HG03432 (cell line): ENCODE measurements at regions not wholly inside any gene's neighbourhood (a gene's known extent, or its start where the extent isn't known, plus 50 kb on each side); places are given as distances from the start of the nearest gene placed in this dataset.
"Not testable (repeated sequence)": the region's sequence is repeated elsewhere in the genome, so short reads cannot be mapped to it uniquely, and the experiment has no call there.

Source experiments
- ATAC-seq: cut with Tn5 transposase; IDR thresholded peaks from one replicate; pipeline ENCODE4 v1.9.1; 2021; ENCODE audit warnings: mild to moderate bottlenecking, moderate library complexity; ENCODE audit not compliant: unreplicated experiment

GRCh38 chr2:77831898-77832297, 309.7 kb upstream of the LRRTM4 start:
- no peak for ATAC-seq

DNA sequence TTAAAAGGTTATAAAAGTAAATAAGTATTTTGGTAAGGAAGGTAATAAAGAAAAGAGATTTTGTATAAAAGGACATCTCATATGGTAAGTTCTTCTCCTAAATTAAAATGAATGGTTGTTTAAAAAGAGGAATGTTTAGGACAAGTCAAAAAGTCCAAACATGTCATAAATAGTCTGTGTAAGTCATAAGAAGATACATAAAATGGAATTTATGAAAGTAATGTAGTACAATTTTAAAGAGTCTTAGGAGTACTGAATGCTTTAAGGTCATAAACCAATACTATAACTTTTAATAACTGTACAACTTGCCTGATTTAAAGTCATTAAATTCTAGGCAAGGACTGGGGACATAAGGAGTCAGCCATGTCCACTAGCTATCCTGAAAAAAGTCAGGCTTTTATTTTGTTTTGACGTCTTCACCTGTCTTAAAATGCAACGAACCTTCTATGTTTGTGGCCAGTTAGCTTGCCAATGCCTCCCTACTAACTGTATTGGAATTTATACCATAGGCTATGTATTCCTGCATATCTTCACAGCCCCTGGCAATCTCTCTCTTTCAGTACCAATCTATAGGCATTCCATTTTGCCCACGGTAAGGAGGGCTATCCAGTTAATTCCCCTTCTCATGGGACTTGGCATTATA, 312.3 kb upstream of the LRRTM4 start:
- ATAC-seq = no peak

GRCh38 chr2:77838441-77838840, 316.3 kb upstream of the LRRTM4 start:
- ATAC-seq = no peak

GRCh38 chr2:77839102-77839501, 316.9 kb upstream of the LRRTM4 start:
- peak; percentile 84 for ATAC-seq

DNA sequence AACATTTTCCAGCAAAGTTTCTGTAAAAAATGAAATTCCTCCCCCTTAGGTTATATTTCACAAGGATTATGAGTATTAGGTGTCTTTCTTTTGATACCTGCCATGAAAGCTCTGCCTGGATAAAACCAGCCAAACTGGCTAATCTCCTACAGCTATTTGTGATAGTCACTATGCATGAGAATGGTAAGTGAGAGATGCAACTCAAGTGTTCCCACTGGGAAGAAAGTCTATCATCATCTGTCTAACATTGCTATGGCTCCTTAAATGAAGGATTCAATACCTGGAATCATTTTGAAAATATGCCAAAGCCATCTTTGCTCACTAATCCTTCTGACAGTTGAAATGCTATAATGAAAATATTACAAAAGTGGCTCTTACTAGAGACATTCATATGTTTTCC, 339.9 kb upstream of the LRRTM4 start:
- no peak for ATAC-seq

DNA sequence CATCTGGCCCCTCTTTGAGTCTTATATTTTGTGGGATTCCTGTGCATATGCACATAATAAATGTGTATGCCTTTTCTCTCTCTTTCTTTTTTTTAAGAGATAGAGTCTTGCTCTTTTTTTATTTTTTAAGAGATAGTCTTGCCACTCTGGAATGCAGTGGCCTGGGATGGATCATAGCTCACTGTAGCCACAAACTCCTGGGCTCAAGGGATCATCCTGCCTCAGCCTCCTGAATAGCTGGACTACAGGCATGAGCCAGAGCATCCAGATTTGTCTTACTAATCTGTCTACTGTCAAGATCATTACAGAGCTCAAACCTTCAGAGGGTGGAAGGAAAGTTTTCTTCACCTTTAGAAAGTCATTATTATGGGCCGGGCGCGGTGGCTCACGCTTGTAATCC, 342.2 kb upstream of the LRRTM4 start:
- no peak for ATAC-seq

DNA sequence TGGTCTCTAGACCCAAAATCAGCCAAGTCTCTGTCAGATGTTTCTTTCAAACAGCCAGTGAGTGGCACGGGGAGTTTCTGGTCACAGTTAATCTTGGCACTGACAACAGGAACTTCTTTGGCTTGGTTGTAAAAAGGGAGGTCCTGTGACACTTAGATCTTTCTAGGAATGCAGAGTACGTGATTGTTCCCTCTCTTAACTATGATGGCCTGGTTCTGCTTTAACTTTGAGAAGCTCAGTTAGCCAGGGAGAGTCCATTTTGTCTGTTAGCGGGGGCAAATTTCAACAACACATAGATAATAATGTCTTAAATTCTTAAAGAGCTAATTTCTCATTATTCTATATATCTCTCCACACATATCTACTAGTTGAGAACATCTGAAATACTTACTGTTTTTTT, 344.5 kb upstream of the LRRTM4 start:
- no peak for ATAC-seq

- ATAC-seq = no peak
Measured at GRCh38 chr2:77867146-77867545, 345.0 kb upstream of the LRRTM4 start.

DNA sequence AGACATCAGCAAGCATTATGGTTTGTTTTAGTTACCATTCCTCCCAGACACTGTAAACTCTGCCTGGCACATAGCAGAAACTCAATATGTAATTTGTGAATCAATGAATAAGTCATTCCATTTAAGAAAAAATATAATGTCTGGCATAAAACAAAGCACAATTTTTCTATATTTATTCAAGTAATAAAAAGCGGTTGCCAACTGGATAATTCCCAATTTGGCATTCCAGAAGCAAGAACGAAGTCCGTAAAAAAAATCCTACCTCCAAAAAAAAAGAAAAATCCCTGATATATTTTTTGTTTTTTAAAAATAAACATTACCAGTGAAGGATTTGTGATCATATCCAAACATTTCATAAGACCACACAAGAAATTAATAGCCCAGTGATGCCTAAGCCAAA, 351.3 kb upstream of the LRRTM4 start:
- ATAC-seq = no peak

- not testable (repeated sequence) for ATAC-seq
Measured at GRCh38 chr2:77900211-77900610, 378.0 kb upstream of the LRRTM4 start.

DNA sequence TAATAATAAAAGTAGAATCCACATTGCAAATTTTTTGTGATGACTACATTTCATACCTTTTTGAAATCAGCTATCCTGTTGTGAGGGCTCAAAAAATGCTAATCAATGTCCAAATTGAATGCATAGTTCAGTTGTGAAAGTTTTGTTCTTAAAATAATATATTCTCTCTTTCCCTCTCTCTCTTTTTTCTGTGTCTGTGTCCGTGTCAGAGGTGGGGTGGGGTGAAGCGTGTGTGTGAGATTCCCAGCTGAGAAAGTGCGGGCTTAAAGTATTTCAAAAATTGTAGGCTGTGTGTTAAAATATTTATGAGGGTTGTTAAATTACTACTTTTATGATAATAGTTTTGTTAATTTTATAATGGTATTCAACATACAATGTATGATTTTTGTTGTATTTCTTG, 388.0 kb upstream of the LRRTM4 start:
- no peak for ATAC-seq

DNA sequence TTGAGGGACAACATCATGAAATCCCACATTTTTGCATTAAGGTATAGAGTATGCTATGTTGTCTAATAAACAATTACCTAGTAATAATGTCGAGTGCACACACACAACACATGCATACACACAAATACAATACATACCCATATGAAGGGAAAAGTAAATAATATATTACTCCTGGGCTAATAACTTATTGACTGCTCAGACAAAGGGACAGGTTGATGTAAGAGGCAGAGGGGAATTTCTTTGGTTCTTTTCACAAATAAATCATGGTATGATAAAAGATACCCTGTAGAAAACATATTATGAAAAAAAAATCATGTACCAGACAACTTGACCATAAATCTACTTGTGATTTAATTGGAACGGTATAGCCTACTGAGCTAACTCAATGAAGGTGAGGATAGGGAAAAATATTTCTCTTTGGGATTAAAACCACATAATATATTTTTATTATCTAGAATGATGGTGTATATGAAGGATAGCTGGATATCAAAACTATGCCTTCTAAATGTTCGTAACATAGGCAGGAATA, 398.7 kb upstream of the LRRTM4 start:
- no peak for ATAC-seq

DNA sequence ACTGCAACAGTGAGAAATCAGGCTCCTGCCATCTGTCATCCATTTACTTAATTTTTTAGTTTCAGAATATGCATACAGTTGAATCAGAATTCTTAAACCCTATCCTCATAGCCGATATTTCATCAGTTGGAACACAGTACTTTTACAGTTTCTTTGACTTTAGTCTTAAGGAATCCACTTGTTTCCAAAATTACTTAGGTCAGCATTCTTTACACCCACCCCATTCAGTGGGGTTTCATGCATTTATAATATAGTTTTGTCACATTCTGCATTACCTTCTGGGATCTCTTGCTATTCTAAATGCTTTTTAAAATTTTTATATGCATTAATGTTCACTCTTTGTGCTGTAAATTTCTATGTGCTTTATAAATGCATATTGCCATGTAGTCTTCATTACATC, 400.4 kb upstream of the LRRTM4 start:
- ATAC-seq = no peak

DNA sequence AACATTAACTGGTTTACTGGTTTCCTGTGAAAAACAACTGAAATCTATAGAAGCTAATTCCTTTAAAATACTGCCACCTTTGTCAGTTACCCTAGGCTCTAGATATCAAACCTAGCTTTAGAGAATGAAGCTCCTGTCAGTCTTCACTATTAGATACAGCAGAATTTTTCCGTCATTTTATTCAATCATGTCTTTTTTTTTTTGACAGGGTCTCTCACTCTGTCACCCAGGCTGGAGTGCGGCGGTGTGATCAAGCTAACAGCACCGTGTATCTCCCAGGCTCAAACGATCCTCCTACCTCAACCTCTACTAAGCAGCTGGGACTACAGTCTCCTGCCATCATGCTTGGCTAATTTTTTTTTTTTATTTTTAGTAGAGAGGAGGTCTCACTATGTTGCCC, 415.2 kb upstream of the LRRTM4 start:
- no peak for ATAC-seq

DNA sequence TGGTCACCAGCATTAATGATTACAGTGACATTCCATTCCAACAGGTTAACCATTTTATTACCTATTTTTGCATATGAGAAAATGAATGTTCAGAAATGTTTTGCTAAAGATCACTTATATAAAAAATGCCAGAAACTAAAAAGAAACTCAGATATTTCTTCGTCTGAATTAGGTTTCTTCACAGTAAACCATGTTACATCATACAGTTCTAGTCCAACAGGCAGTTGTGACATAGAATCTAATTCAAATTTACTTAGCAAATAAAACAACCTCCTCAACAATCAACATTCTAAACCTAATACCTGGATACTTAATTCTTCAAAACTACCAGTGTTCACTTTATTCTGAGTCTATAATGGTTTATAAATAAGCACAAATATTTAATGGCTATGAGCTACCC, 416.3 kb upstream of the LRRTM4 start:
- no peak for ATAC-seq

GRCh38 chr2:77939370-77939769, 417.2 kb upstream of the LRRTM4 start:
- ATAC-seq = no peak

DNA sequence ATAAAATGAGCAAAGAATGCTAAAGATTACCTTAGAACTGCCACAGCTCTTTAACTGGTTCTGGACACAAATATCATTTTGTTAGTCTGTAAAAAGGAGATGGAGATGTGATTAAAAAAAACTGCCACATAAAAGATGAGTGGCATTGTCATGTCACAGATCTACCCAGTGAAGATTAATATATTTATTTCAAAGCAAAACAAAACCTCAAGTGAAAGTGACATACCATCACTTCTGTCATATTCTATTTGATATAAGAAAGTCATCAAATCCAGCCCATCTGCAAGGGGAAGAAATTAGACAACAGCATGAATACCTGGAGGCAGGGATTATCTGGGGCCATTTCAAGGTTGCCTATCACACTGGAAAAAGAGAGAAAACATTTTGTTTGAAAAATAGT, 417.6 kb upstream of the LRRTM4 start:
- ATAC-seq = no peak

GRCh38 chr2:77954931-77955330, 432.8 kb upstream of the LRRTM4 start:
- no peak for ATAC-seq

- no peak for ATAC-seq
Measured at GRCh38 chr2:77962943-77963342, 440.8 kb upstream of the LRRTM4 start.

DNA sequence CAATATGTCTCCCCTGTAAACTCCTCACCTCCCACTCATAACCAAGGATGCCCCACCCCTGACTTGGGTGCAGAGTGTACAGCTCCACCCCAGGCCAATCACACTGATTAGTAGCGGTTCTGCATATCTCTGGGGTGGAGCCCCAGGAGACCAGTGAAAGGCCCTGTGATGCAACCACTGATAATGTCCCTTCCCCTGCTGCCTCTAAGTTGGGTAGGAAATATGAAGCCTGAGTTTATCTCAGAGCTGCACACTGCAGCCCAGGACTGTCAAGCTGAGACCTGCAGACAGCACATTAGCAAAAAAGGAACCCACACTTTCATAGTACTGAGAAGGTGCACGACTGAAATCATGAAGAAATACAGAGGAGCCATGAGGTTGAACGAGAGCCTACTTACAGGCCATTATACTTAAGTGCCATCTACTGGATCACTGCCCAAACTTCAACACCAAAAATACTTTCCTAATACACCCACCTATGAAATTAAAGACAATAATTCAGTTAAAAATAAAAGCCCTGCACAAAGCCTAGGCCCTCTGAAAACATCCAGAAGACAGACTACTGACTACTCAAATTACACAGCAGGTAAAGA, 455.4 kb upstream of the LRRTM4 start:
- no peak for ATAC-seq

DNA sequence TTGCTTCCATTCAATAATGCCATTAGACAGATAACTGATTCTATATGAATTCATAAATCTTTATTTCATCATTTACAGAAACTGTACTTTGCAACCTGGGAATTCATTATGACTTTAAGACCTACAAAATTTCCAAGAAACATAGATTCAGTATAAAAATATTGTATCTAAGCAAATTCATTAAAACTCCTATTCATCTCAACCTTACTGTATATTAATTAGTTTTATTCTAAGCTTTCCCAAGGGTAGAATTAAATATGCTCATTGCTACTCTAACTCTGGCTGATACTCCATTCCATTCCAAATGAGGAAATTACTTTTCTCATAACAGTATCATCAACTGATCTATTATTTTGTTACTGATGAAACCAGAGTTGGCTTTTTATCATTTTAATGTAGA, 473.0 kb upstream of the LRRTM4 start:
- no peak for ATAC-seq

GRCh38 chr2:77999376-77999775, 477.2 kb upstream of the LRRTM4 start:
- ATAC-seq = no peak

- ATAC-seq = no peak
Measured at GRCh38 chr2:78009289-78009688, 487.1 kb upstream of the LRRTM4 start.
